H1 (cell line): ENCODE measurements at regions not wholly inside any gene's neighbourhood (a gene's known extent, or its start where the extent isn't known, plus 50 kb on each side); places are given as distances from the start of the nearest gene placed in this dataset.

Experiments
- CTCF ChIA-PET: fragments of 300-600 bp; sonication (Branson Sonifier 250); formaldehyde crosslinking; loops from one replicate; lab custom pipeline; 2021; ENCODE audit not compliant: partially characterized antibody; lab: Charles Lee
- POLR2A ChIA-PET: fragments of 300-600 bp; sonication (Branson Sonifier 250); formaldehyde crosslinking; loops from one replicate; lab custom pipeline; 2021; ENCODE audit warnings: inconsistent platforms; ENCODE audit not compliant: partially characterized antibody; lab: Charles Lee
- DNase-seq, 2 experiments: peaks; one replicate each; pipeline versions ENCODE4 v3.0.0 to v3.0.0-alpha.2; 2010 to 2022; ENCODE audit warnings: low spot score in 2 of 2, low read depth in 1 of 2, mixed read lengths in 1 of 2
- FAIRE-seq: peaks from 2 replicates; lab custom pipeline; 2011; peaks lifted over from hg19 to GRCh38; lab: Jason Lieb, UNC
- H2AFZ ChIP-seq: 2 replicates; pipeline ENCODE4 v1.8.1; 2012; ENCODE audit warnings: low read length, inconsistent platforms
- H2AK5ac ChIP-seq: 2 replicates; pipeline ENCODE4 v1.6.1; 2013; ENCODE audit warnings: low read depth, low read length
- H2BK120ac ChIP-seq: replicated peaks from 2 replicates; pipeline ENCODE3; 2013; ENCODE audit warnings: low read depth, low read length, inconsistent platforms
- H2BK12ac ChIP-seq: 2 replicates; pipeline ENCODE4 v1.6.1; 2013; ENCODE audit warnings: low read depth, low read length
- H2BK15ac ChIP-seq: 2 replicates; pipeline ENCODE4 v1.6.1; 2013; ENCODE audit warnings: low read length
- H2BK20ac ChIP-seq: 2 replicates; pipeline ENCODE4 v1.6.1; 2013; ENCODE audit warnings: low read length
- H2BK5ac ChIP-seq: 2 replicates; pipeline ENCODE4 v1.6.1; 2013; ENCODE audit warnings: low read depth, low read length
- H3K14ac ChIP-seq: 2 replicates; pipeline ENCODE4 v1.6.1; 2013; ENCODE audit warnings: inconsistent platforms; ENCODE audit not compliant: insufficient read length
- H3K18ac ChIP-seq: 2 replicates; pipeline ENCODE4 v1.6.1; 2013; ENCODE audit warnings: low read length; ENCODE audit errors: extremely low read depth
- H3K23ac ChIP-seq: 2 replicates; pipeline ENCODE4 v1.6.1; 2013; ENCODE audit warnings: inconsistent platforms; ENCODE audit not compliant: insufficient read length
- H3K23me2 ChIP-seq: 2 replicates; pipeline ENCODE4 v1.6.1; 2013; ENCODE audit warnings: low read depth, low read length
- H3K27ac ChIP-seq: 2 replicates; pipeline ENCODE4 v1.6.1; 2011; ENCODE audit warnings: low read depth, low read length, inconsistent platforms
- H3K27me3 ChIP-seq, 4 experiments: replicated peaks in 1 of 4; 1 replicate in 1 of 4; 2 replicates in 3 of 4; pipeline versions ENCODE4 v1.6.1 to v1.8.1; 2011 to 2013; ENCODE audit warnings: low read length in 3 of 4, mild to moderate bottlenecking in 3 of 4, inconsistent platforms in 2 of 4, mixed read lengths in 2 of 4, moderate library complexity in 1 of 4; ENCODE audit not compliant: control insufficient read depth in 3 of 4, insufficient read depth in 3 of 4; ENCODE audit errors: extremely low read depth in 1 of 4
- H3K36me3 ChIP-seq, 4 experiments: 2 replicates each; pipeline versions ENCODE4 v1.6.1 to v1.8.1; 2011 to 2013; ENCODE audit warnings: mild to moderate bottlenecking in 4 of 4, low read length in 3 of 4, moderate library complexity in 2 of 4, control low read depth in 1 of 4, inconsistent platforms in 1 of 4; ENCODE audit not compliant: insufficient read depth in 4 of 4, control insufficient read depth in 2 of 4
- H3K4ac ChIP-seq: replicated peaks from 2 replicates; pipeline ENCODE3; 2013; ENCODE audit warnings: low read length, low read depth, mixed read lengths, inconsistent platforms; ENCODE audit not compliant: insufficient read length
- H3K4me1 ChIP-seq, 4 experiments: replicated peaks in 1 of 4; 1 replicate in 1 of 4; 2 replicates in 3 of 4; pipeline versions ENCODE4 v1.6.1 to v1.8.1; 2011 to 2013; ENCODE audit warnings: low read length in 3 of 4, inconsistent platforms in 2 of 4, mixed read lengths in 1 of 4; ENCODE audit not compliant: insufficient read depth in 4 of 4, control insufficient read depth in 3 of 4
- H3K4me2 ChIP-seq, 2 experiments: 2 replicates each; pipeline versions ENCODE4 v1.6.1 to v1.8.1; 2011 to 2013; ENCODE audit warnings: low read depth in 2 of 2, low read length in 2 of 2, control low read depth in 1 of 2, inconsistent platforms in 1 of 2, mild to moderate bottlenecking in 1 of 2; ENCODE audit not compliant: insufficient read depth in 1 of 2
- H3K4me3 ChIP-seq, 4 experiments: fragments of 200-600, 300-600 bp in 1 of 4; sonication (generic), shearing (Covaris generic), sonication (Bioruptor Twin) in 1 of 4; 2 replicates each; pipeline versions ENCODE4 v1.5.1 to v1.8.1; 2011 to 2016; ENCODE audit warnings: low read length in 4 of 4, low read depth in 3 of 4, control low read depth in 2 of 4, inconsistent platforms in 2 of 4, mild to moderate bottlenecking in 2 of 4, mixed read lengths in 1 of 4, moderate library complexity in 1 of 4; ENCODE audit not compliant: insufficient read depth in 2 of 4; ENCODE audit errors: extremely low read depth in 1 of 4
- H3K56ac ChIP-seq: replicated peaks from 2 replicates; pipeline ENCODE3; 2013; ENCODE audit warnings: low read depth, mild to moderate bottlenecking, mixed read lengths, low read length, inconsistent platforms; ENCODE audit not compliant: insufficient read length
- H3K79me1 ChIP-seq: 2 replicates; pipeline ENCODE4 v1.6.1; 2013; ENCODE audit warnings: low read depth, low read length, control low read depth
- H3K79me2 ChIP-seq, 2 experiments: 2 replicates each; pipeline versions ENCODE4 v1.6.1 to v1.8.1; 2012 to 2013; ENCODE audit warnings: low read length in 2 of 2, mild to moderate bottlenecking in 2 of 2, inconsistent platforms in 1 of 2; ENCODE audit not compliant: insufficient read depth in 2 of 2, control insufficient read depth in 1 of 2
- H3K9ac ChIP-seq, 4 experiments: replicated peaks in 1 of 4; 1 replicate in 1 of 4; 2 replicates in 3 of 4; pipeline versions ENCODE4 v1.6.1 to v1.8.1; 2011 to 2013; ENCODE audit warnings: low read depth in 3 of 4, low read length in 3 of 4, control low read depth in 2 of 4, mild to moderate bottlenecking in 2 of 4, moderate library complexity in 2 of 4, inconsistent platforms in 1 of 4; ENCODE audit errors: extremely low read depth in 1 of 4
- H3K9me3 ChIP-seq, 2 experiments: 2 replicates each; pipeline versions ENCODE4 v1.6.1 to v1.8.1; 2012 to 2013; ENCODE audit warnings: mild to moderate bottlenecking in 2 of 2, moderate library complexity in 2 of 2, control low read depth in 1 of 2, inconsistent platforms in 1 of 2, low read depth in 1 of 2, low read length in 1 of 2, mixed read lengths in 1 of 2; ENCODE audit not compliant: insufficient read depth in 2 of 2
- H4K20me1 ChIP-seq, 2 experiments: replicated peaks in 1 of 2; 2 replicates each; pipeline versions ENCODE3 to v1.8.1; 2011 to 2013; ENCODE audit warnings: inconsistent platforms in 2 of 2, low read length in 2 of 2, mild to moderate bottlenecking in 1 of 2; ENCODE audit not compliant: insufficient read depth in 2 of 2, control insufficient read depth in 1 of 2
- H4K5ac ChIP-seq: 2 replicates; pipeline ENCODE4 v1.6.1; 2013; ENCODE audit warnings: low read length, low read depth, mixed read lengths, inconsistent platforms; ENCODE audit not compliant: insufficient read length
- H4K8ac ChIP-seq: 2 replicates; pipeline ENCODE4 v1.8.0; 2013; ENCODE audit warnings: mild to moderate bottlenecking, moderate library complexity, low read length, inconsistent platforms; ENCODE audit not compliant: insufficient read depth; ENCODE audit errors: extremely low read depth
- H4K91ac ChIP-seq: replicated peaks from 2 replicates; pipeline ENCODE3; 2013; ENCODE audit warnings: low read length, mixed read lengths, inconsistent platforms; ENCODE audit not compliant: insufficient read length
- BCL11A ChIP-seq, 2 experiments: IDR thresholded peaks; one replicate each; pipeline ENCODE4 v1.6.1; 2011; ENCODE audit warnings: low read depth in 2 of 2, low read length in 2 of 2, mild to moderate bottlenecking in 2 of 2
- CEBPB ChIP-seq: IDR thresholded peaks from 2 replicates; pipeline ENCODE4 v1.6.1; 2012; ENCODE audit warnings: low read depth, low read length
- CREB1 ChIP-seq: IDR thresholded peaks from 2 replicates; pipeline ENCODE4 v1.6.1; 2012; ENCODE audit warnings: inconsistent platforms
- FOSL1 ChIP-seq: IDR thresholded peaks from 2 replicates; pipeline ENCODE4 v1.6.1; 2011; ENCODE audit warnings: mild to moderate bottlenecking, low read depth, low read length, moderate library complexity; ENCODE audit not compliant: insufficient read depth
- GTF2F1 ChIP-seq: IDR thresholded peaks from 2 replicates; pipeline ENCODE4 v1.6.1; 2012; ENCODE audit warnings: low read depth, low read length, improper control_type of control experiment, borderline replicate concordance
- HDAC6 ChIP-seq: IDR thresholded peaks from one replicate; pipeline ENCODE4 v1.7.1; 2012; ENCODE audit warnings: low read depth, mild to moderate bottlenecking, inconsistent platforms, low read length, moderate library complexity
- JUND ChIP-seq: IDR thresholded peaks from 2 replicates; pipeline ENCODE4 v1.6.1; 2011; ENCODE audit warnings: mild to moderate bottlenecking, improper control_type of control experiment, low read length
- MAFK ChIP-seq: IDR thresholded peaks from 2 replicates; pipeline ENCODE4 v1.6.1; 2012; ENCODE audit warnings: low read depth, mild to moderate bottlenecking, improper control_type of control experiment, low read length
- RFX5 ChIP-seq: IDR thresholded peaks from 2 replicates; pipeline ENCODE4 v1.6.1; 2011; ENCODE audit warnings: low read depth, low read length, improper control_type of control experiment, borderline replicate concordance
- SIRT6 ChIP-seq: IDR thresholded peaks from one replicate; pipeline ENCODE4 v1.7.1; 2012; ENCODE audit warnings: low read length, inconsistent platforms
- SP1 ChIP-seq: IDR thresholded peaks from 2 replicates; pipeline ENCODE4 v1.6.1; 2011; ENCODE audit warnings: low read depth, low read length
- WGBS, 2 experiments: shearing (Covaris generic) in 1 of 2; methylation state at CpG; one replicate each; pipeline versions ENCODE4 v1.1.6 to v1.1.7; 2013 to 2015; ENCODE audit warnings: low lambda C conversion rate in 2 of 2, mixed read lengths in 2 of 2, inconsistent platforms in 1 of 2, low coverage in 1 of 2, missing lambda C conversion rate in 1 of 2; ENCODE audit not compliant: insufficient replicate concordance in 2 of 2, insufficient coverage in 1 of 2, insufficient read length in 1 of 2; ENCODE audit errors: extremely low coverage in 1 of 2, missing lambda C conversion rate in 1 of 2; 5-methylcytosine and 5-hydroxymethylcytosine counted together
- TF ChIP-seq, protein P1 (sequence below): IDR thresholded peaks from 2 replicates; pipeline ENCODE4 v1.6.1; 2012; ENCODE audit warnings: low read length, inconsistent platforms
- TF ChIP-seq, protein P2 (sequence below): IDR thresholded peaks from 2 replicates; pipeline ENCODE4 v1.6.1; 2012; ENCODE audit warnings: inconsistent platforms

DNA sequence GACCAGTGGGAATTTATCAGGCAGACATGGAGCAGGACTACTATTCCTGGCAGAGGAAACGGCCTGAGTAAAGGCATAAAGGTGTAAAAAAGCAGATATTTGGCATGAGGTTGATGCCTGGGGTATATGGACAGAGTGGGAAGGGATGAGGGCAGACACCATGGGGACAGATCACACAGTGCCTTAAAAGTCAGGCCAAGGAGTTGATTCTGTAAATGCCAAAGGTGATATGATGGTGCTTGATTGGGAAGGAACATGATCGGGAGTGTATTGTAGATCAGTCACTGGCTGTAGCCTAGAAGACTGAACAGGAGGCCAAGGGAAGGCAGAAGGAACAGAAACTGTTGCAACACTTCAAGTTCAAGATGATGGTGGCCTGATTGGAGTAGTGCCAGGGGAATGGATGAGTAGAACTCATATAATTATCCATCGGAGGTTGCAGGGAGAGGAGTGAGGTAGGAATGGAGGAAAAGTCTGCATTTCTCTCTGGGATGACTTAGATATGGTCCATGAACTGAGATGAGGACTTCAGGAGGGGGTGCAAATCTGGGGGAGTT is 594.3 kb upstream of the KLF4 start:
- no peak overlapping the region for H3K4me2 ChIP-seq
- H3K18ac ChIP-seq = no peak overlapping the region
- no peak overlapping the region for H2BK120ac ChIP-seq
- no peak overlapping the region for H4K91ac ChIP-seq
- no peak overlapping the region for H3K4ac ChIP-seq
- no peak overlapping the region for H3K23ac ChIP-seq
- CTCF ChIA-PET = interaction anchor here (0.6 to 1.5 kb wide), 2 partner anchors 9 to 605 kb away, joined by 3 to 4 read pairs; no protein-coding TSS in a partner anchor
- no peak overlapping the region for H2AFZ ChIP-seq
- no peaks in the 10 kb centered on the region for H3K79me1 ChIP-seq
- DNase-seq (no peak), FAIRE-seq (no peak)
- H3K36me3 ChIP-seq = no peaks in the 10 kb centered on the region
- H3K27me3 ChIP-seq = peaks cover 0 to 3% (median 0%) of the 10 kb centered on the region in 4 experiments; a peak in 2 of 7 replicates
- POLR2A ChIA-PET = no interaction called here
- peak overlapping the region; percentile 30; the same call in 1 of the 2 replicates for H2BK12ac ChIP-seq
- H3K9ac ChIP-seq = no peak overlapping the region
- no peak overlapping the region for H4K5ac ChIP-seq
- H3K4me1 ChIP-seq = peaks cover 2 to 13% (median 7%) of the 10 kb centered on the region in 4 experiments; a peak in 6 of 7 replicates
- H3K23me2 ChIP-seq = no peaks in the 10 kb centered on the region
- no peak overlapping the region for H2BK5ac ChIP-seq
- no peak overlapping the region for H3K4me3 ChIP-seq
- H3K27ac ChIP-seq = no peak overlapping the region
- no peak overlapping the region for H3K56ac ChIP-seq
- no peaks in the 10 kb centered on the region for H3K9me3 ChIP-seq
- H2AK5ac ChIP-seq = peak overlapping the region; percentile 68; the same call in 1 of the 2 replicates
- no peak overlapping the region for H3K14ac ChIP-seq
- peak overlapping the region; percentile 76; the same call in 1 of the 2 replicates for H2BK15ac ChIP-seq
- H2BK20ac ChIP-seq = no peak overlapping the region; the same call in 1 of the 2 replicates
- no peaks in the 10 kb centered on the region for H4K20me1 ChIP-seq
- WGBS, 2 experiments = 98% methylated on average over 3 of the region's 3 CpGs; no CpG with 5 or more reads in 1 of the 2 experiments
- no peak overlapping the region for H4K8ac ChIP-seq
- no peaks in the 10 kb centered on the region for H3K79me2 ChIP-seq
- TF ChIP-seq, protein P1, sequence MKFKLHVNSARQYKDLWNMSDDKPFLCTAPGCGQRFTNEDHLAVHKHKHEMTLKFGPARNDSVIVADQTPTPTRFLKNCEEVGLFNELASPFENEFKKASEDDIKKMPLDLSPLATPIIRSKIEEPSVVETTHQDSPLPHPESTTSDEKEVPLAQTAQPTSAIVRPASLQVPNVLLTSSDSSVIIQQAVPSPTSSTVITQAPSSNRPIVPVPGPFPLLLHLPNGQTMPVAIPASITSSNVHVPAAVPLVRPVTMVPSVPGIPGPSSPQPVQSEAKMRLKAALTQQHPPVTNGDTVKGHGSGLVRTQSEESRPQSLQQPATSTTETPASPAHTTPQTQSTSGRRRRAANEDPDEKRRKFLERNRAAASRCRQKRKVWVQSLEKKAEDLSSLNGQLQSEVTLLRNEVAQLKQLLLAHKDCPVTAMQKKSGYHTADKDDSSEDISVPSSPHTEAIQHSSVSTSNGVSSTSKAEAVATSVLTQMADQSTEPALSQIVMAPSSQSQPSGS = no peak
- no peak for TF ChIP-seq SP1
- no peak for TF ChIP-seq RFX5
- TF ChIP-seq CEBPB = no peak
- no peak for TF ChIP-seq FOSL1
- TF ChIP-seq JUND = no peak
- TF ChIP-seq, protein P2, sequence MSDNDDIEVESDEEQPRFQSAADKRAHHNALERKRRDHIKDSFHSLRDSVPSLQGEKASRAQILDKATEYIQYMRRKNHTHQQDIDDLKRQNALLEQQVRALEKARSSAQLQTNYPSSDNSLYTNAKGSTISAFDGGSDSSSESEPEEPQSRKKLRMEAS = no peak
- TF ChIP-seq BCL11A (IDR thresholded peaks at IDR 0.05; ENCODE audit: low read depth in 2 of 2, low read length in 2 of 2) = no peak
- no peak for TF ChIP-seq SIRT6
- TF ChIP-seq CREB1 = no peak
- TF ChIP-seq GTF2F1 = no peak
- no peak for TF ChIP-seq HDAC6
- no peak for TF ChIP-seq MAFK
